ENCODE measurements at regions not wholly inside any gene's neighbourhood (a gene's known extent, or its start where the extent isn't known, plus 50 kb on each side); places are given as distances from the start of the nearest gene placed in this dataset.

GRCh38 chr12:17206553-17206952 is 600.6 kb upstream of the LMO3 start:
- peaks cover under 1% of the 10 kb centered on the region for H3K36me3 Mint-ChIP-seq
- H3K4me3 ChIP-seq (ENCODE audit: low read length) = no peak overlapping the region
- DNase-seq (no peak), ATAC-seq (no peak)
- intact Hi-C loops (cut with micrococcal nuclease) = no loop called here
- no peak overlapping the region for H3K4me3 Mint-ChIP-seq
- H3K36me3 ChIP-seq (ENCODE audit: control insufficient read depth, insufficient read depth, low read length) = no peaks in the 10 kb centered on the region
- H3K4me1 ChIP-seq (ENCODE audit: control insufficient read depth, insufficient read depth, low read length) = no peaks in the 10 kb centered on the region
- H3K4me1 Mint-ChIP-seq = no peaks in the 10 kb centered on the region
- no peak overlapping the region for H3K27ac ChIP-seq (ENCODE audit: low read length)
- peaks cover 8 to 9% of the 10 kb centered on the region in 2 donors for H3K9me3 Mint-ChIP-seq
- no peaks in the 10 kb centered on the region for H3K27me3 Mint-ChIP-seq (ENCODE audit: low read depth in 2 of 2)
- H3K27ac Mint-ChIP-seq = no peak overlapping the region
- H3K27me3 ChIP-seq (ENCODE audit: control insufficient read depth, insufficient read depth, low read length) = no peaks in the 10 kb centered on the region
- no peak for TF ChIP-seq CTCF (IDR thresholded peaks at IDR 0.05)
- peaks cover 14% of the 10 kb centered on the region for H3K9me3 ChIP-seq (ENCODE audit: control insufficient read depth, insufficient read depth, low read length)

- no peak for TF ChIP-seq CTCF (IDR thresholded peaks at IDR 0.05)
- Mint-ChIP-seq H3K36me3 (peaks cover 8% of the 10 kb centered on the region), H3K4me3 (no peak overlapping the region), H3K27ac (no peak overlapping the region), H3K9me3 (peaks cover 5 to 11% of the 10 kb centered on the region in 2 donors), H3K4me1 (no peaks in the 10 kb centered on the region), H3K27me3 (ENCODE audit: low read depth in 2 of 2) (no peaks in the 10 kb centered on the region)
- Histone ChIP-seq H3K9me3 (ENCODE audit: control insufficient read depth, insufficient read depth, low read length) (peaks cover 14% of the 10 kb centered on the region), H3K4me3 (ENCODE audit: low read length) (no peak overlapping the region), H3K36me3 (ENCODE audit: control insufficient read depth, insufficient read depth, low read length) (no peaks in the 10 kb centered on the region), H3K27ac (ENCODE audit: low read length) (no peak overlapping the region), H3K27me3 (ENCODE audit: control insufficient read depth, insufficient read depth, low read length) (no peaks in the 10 kb centered on the region), H3K4me1 (ENCODE audit: control insufficient read depth, insufficient read depth, low read length) (no peaks in the 10 kb centered on the region)
- ATAC-seq (no peak), DNase-seq (no peak)
- 80% methylated on average over 3 of the region's 3 CpGs for WGBS (ENCODE audit: insufficient coverage)
- intact Hi-C loops (cut with micrococcal nuclease) = no loop called here
Observed at GRCh38 chr12:17204289-17205054, 598.5 kb upstream of the LMO3 start.

- 74% methylated on average over 5 of the region's 5 CpGs for WGBS (ENCODE audit: insufficient coverage)
- no peaks in the 10 kb centered on the region for H3K4me1 ChIP-seq (ENCODE audit: control insufficient read depth, insufficient read depth, low read length)
- Mint-ChIP-seq H3K27ac (no peak overlapping the region), H3K36me3 (peaks cover 8% of the 10 kb centered on the region), H3K4me3 (no peak overlapping the region), H3K4me1 (no peaks in the 10 kb centered on the region), H3K9me3 (peaks cover 12 to 13% of the 10 kb centered on the region in 2 donors), H3K27me3 (ENCODE audit: low read depth in 2 of 2) (no peaks in the 10 kb centered on the region)
- H3K27me3 ChIP-seq (ENCODE audit: control insufficient read depth, insufficient read depth, low read length) = no peaks in the 10 kb centered on the region
- no peak for TF ChIP-seq CTCF (IDR thresholded peaks at IDR 0.05)
- H3K9me3 ChIP-seq (ENCODE audit: control insufficient read depth, insufficient read depth, low read length) = peaks cover 14% of the 10 kb centered on the region
- H3K4me3 ChIP-seq (ENCODE audit: low read length) = no peak overlapping the region
- DNase-seq (no peak), ATAC-seq (no peak)
- intact Hi-C loops (cut with micrococcal nuclease) = no loop called here
- no peaks in the 10 kb centered on the region for H3K36me3 ChIP-seq (ENCODE audit: control insufficient read depth, insufficient read depth, low read length)
- no peak overlapping the region for H3K27ac ChIP-seq (ENCODE audit: low read length)
Observed at GRCh38 chr12:17203497-17203896, 597.5 kb upstream of the LMO3 start.

- no CpG with 5 or more reads among the region's 3 CpGs for WGBS (ENCODE audit: insufficient coverage)
- intact Hi-C loops (cut with micrococcal nuclease) = no loop called here
- peaks cover 8% of the 10 kb centered on the region for H3K36me3 Mint-ChIP-seq
- DNase-seq (no peak), ATAC-seq (no peak)
- H3K4me3 Mint-ChIP-seq = no peak overlapping the region
- H3K9me3 Mint-ChIP-seq = peaks cover 11 to 21% of the 10 kb centered on the region in 2 donors
- H3K9me3 ChIP-seq (ENCODE audit: control insufficient read depth, insufficient read depth, low read length) = peaks cover 7% of the 10 kb centered on the region
- H3K27me3 ChIP-seq (ENCODE audit: control insufficient read depth, insufficient read depth, low read length) = no peaks in the 10 kb centered on the region
- H3K4me1 Mint-ChIP-seq = no peaks in the 10 kb centered on the region
- H3K27me3 Mint-ChIP-seq (ENCODE audit: low read depth in 2 of 2) = no peaks in the 10 kb centered on the region
- no peak overlapping the region for H3K27ac Mint-ChIP-seq
- no peak overlapping the region for H3K4me3 ChIP-seq (ENCODE audit: low read length)
- no peak overlapping the region for H3K27ac ChIP-seq (ENCODE audit: low read length)
- no peaks in the 10 kb centered on the region for H3K4me1 ChIP-seq (ENCODE audit: control insufficient read depth, insufficient read depth, low read length)
- TF ChIP-seq CTCF (IDR thresholded peaks at IDR 0.05) = no peak
- H3K36me3 ChIP-seq (ENCODE audit: control insufficient read depth, insufficient read depth, low read length) = no peaks in the 10 kb centered on the region
Observed at GRCh38 chr12:17197971-17198370, 592.0 kb upstream of the LMO3 start.
